NCI-H1092 (cell line): ENCODE measurements at regions not wholly inside any gene's neighbourhood (a gene's known extent, or its start where the extent isn't known, plus 50 kb on each side); places are given as distances from the start of the nearest gene placed in this dataset.

Experiments used
- DNase-seq: peaks from one replicate; lab custom pipeline; 2025; lab: John Stamatoyannopoulos, UW

- no peak for DNase-seq
Observed at GRCh38 chr5:33372721-33373472, 67.9 kb upstream of the TARS1 start.

- no peak for DNase-seq
Observed at GRCh38 chr5:33375900-33376299, 64.9 kb upstream of the TARS1 start.

- no peak for DNase-seq
Observed at GRCh38 chr5:33379757-33380156, 61.0 kb upstream of the TARS1 start.

DNA sequence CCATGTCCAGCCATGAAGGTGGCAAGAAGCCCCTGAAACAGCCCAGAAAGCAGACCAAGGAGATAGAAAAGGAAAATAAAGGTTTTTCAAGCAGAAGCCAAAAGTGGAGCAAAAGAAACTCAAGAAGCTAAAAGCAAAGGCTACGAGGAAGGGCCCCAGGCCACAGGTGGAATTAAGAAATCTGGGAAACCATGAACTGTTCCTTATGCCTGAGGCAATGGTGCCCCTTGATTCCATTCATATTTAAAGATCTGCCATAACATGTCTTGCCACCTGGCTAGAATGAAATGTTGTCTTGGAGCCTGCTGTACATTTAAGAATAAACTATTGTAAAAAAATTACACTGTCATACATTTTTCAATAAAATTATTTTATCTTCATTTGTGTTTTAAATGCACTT lies 59.5 kb upstream of the TARS1 start:
- DNase-seq, result no peak
